Fibroblast of lung (primary cell): ENCODE measurements at regions not wholly inside any gene's neighbourhood (a gene's known extent, or its start where the extent isn't known, plus 50 kb on each side); places are given as distances from the start of the nearest gene placed in this dataset.
A peak's percentile ranks its signal among the peaks of the same experiment; 100 is the strongest.

Experiments
- DNase-seq, 2 donors: peaks; one replicate each; pipeline versions ENCODE4 v3.0.0 to v3.0.0-alpha.2; 2010; ENCODE audit warnings: low read depth in 2 of 2
- H2AFZ ChIP-seq: 2 replicates; pipeline ENCODE4 v1.5.1; 2012; ENCODE audit warnings: low read length, control low read depth, inconsistent platforms
- H3K27ac ChIP-seq: 2 replicates; pipeline ENCODE4 v1.5.1; 2011; ENCODE audit warnings: low read length, control low read depth; ENCODE audit not compliant: insufficient read depth
- H3K27me3 ChIP-seq: 2 replicates; pipeline ENCODE4 v1.5.1; 2011; ENCODE audit warnings: mild to moderate bottlenecking, low read length; ENCODE audit not compliant: control insufficient read depth, insufficient read depth
- H3K36me3 ChIP-seq: 2 replicates; pipeline ENCODE4 v1.5.1; 2011; ENCODE audit warnings: low read length; ENCODE audit not compliant: control insufficient read depth, insufficient read depth
- H3K4me1 ChIP-seq: 2 replicates; pipeline ENCODE4 v1.5.1; 2011; ENCODE audit warnings: low read length; ENCODE audit not compliant: control insufficient read depth, insufficient read depth; ENCODE audit errors: extremely low read depth
- H3K4me2 ChIP-seq: 2 replicates; pipeline ENCODE4 v1.5.1; 2011; ENCODE audit warnings: low read length, control low read depth; ENCODE audit not compliant: insufficient read depth; ENCODE audit errors: extremely low read depth
- H3K4me3 ChIP-seq, 4 experiments: fragments of 200-600 bp in 1 of 4; sonication (generic) in 1 of 4; replicated peaks in 1 of 4; 2 replicates each; pipeline ENCODE4 v1.5.1; 2011 to 2016; ENCODE audit warnings: low read length in 4 of 4, low read depth in 3 of 4, mild to moderate bottlenecking in 3 of 4, control low read depth in 2 of 4, inconsistent platforms in 1 of 4, mixed read lengths in 1 of 4; ENCODE audit not compliant: insufficient read depth in 1 of 4; ENCODE audit errors: control extremely low read depth in 1 of 4
- H3K79me2 ChIP-seq: 2 replicates; pipeline ENCODE4 v1.5.1; 2012; ENCODE audit warnings: mild to moderate bottlenecking, low read length, inconsistent platforms; ENCODE audit not compliant: control insufficient read depth, insufficient read depth
- H3K9ac ChIP-seq: 2 replicates; pipeline ENCODE4 v1.5.1; 2011; ENCODE audit warnings: mild to moderate bottlenecking, low read length, control low read depth; ENCODE audit not compliant: insufficient read depth
- H3K9me3 ChIP-seq: 2 replicates; pipeline ENCODE4 v1.5.1; 2012; ENCODE audit warnings: low read depth, low read length; ENCODE audit not compliant: control insufficient read depth, insufficient read depth
- H4K20me1 ChIP-seq: 2 replicates; pipeline ENCODE4 v1.5.1; 2011; ENCODE audit warnings: low read length; ENCODE audit not compliant: control insufficient read depth, insufficient read depth; ENCODE audit errors: extremely low read depth
- CTCF ChIP-seq, 2 donors: IDR thresholded peaks in 1 of 2; conservative IDR thresholded peaks in 1 of 2; 1 replicate in 1 of 2; 2 replicates in 1 of 2; pipeline ENCODE4 v1.5.1; 2011 to 2012; ENCODE audit warnings: low read length in 2 of 2, control low read depth in 1 of 2, inconsistent platforms in 1 of 2, low read depth in 1 of 2, mild to moderate bottlenecking in 1 of 2
- EZH2 ChIP-seq: IDR thresholded peaks from 2 replicates; pipeline ENCODE4 v1.5.1; 2012; ENCODE audit warnings: low read length, control low read depth, mild to moderate bottlenecking; ENCODE audit errors: missing control alignments

- no peak overlapping the region for H2AFZ ChIP-seq
- H3K9me3 ChIP-seq: no peaks in the 10 kb centered on the region
- H3K27me3 ChIP-seq: no peaks in the 10 kb centered on the region
- no peaks in the 10 kb centered on the region for H4K20me1 ChIP-seq
- H3K9ac ChIP-seq: no peak overlapping the region
- no peak for TF ChIP-seq EZH2
- TF ChIP-seq CTCF (conservative IDR thresholded peaks at IDR 0.05 in 1 of 2, IDR thresholded peaks at IDR 0.05 in 1 of 2; ENCODE audit: low read depth in 1 of 2, low read length in 2 of 2): no peak
- no peak overlapping the region for H3K27ac ChIP-seq
- no peak overlapping the region for H3K4me2 ChIP-seq
- no peaks in the 10 kb centered on the region for H3K36me3 ChIP-seq
- no peak overlapping the region for H3K4me3 ChIP-seq
- no peaks in the 10 kb centered on the region for H3K79me2 ChIP-seq
- DNase-seq: peak in 1 of 2 donors; percentile 84
- H3K4me1 ChIP-seq: peaks cover 2% of the 10 kb centered on the region
Measured at GRCh38 chr7:115216652-115217051, 294.8 kb downstream of the MDFIC start.

- Histone ChIP-seq H3K4me1 (no peaks in the 10 kb centered on the region), H3K79me2 (no peaks in the 10 kb centered on the region), H3K4me3 (no peak overlapping the region), H3K36me3 (no peaks in the 10 kb centered on the region), H3K27ac (no peak overlapping the region), H3K9ac (no peak overlapping the region), H3K4me2 (no peak overlapping the region), H2AFZ (no peak overlapping the region), H4K20me1 (no peaks in the 10 kb centered on the region), H3K27me3 (no peaks in the 10 kb centered on the region), H3K9me3 (no peaks in the 10 kb centered on the region)
- TF ChIP-seq CTCF (conservative IDR thresholded peaks at IDR 0.05 in 1 of 2, IDR thresholded peaks at IDR 0.05 in 1 of 2; ENCODE audit: low read depth in 1 of 2, low read length in 2 of 2) (no peak), EZH2 (no peak)
- DNase-seq: no peak
Measured at GRCh38 chr7:115211171-115211570, 289.3 kb downstream of the MDFIC start.

GRCh38 chr7:115210552-115210951 lies 288.7 kb downstream of the MDFIC start:
- Histone ChIP-seq H3K4me3 (no peak overlapping the region), H3K27me3 (no peaks in the 10 kb centered on the region), H3K9ac (no peak overlapping the region), H4K20me1 (no peaks in the 10 kb centered on the region), H3K79me2 (no peaks in the 10 kb centered on the region), H3K27ac (no peak overlapping the region), H3K4me1 (no peaks in the 10 kb centered on the region), H3K4me2 (no peak overlapping the region), H3K36me3 (no peaks in the 10 kb centered on the region), H3K9me3 (no peaks in the 10 kb centered on the region), H2AFZ (no peak overlapping the region)
- TF ChIP-seq EZH2 (no peak), CTCF (conservative IDR thresholded peaks at IDR 0.05 in 1 of 2, IDR thresholded peaks at IDR 0.05 in 1 of 2; ENCODE audit: low read depth in 1 of 2, low read length in 2 of 2) (no peak)
- no peak for DNase-seq
